ENCODE measurements at regions not wholly inside any gene's neighbourhood (a gene's known extent, or its start where the extent isn't known, plus 50 kb on each side); places are given as distances from the start of the nearest gene placed in this dataset.

DNA sequence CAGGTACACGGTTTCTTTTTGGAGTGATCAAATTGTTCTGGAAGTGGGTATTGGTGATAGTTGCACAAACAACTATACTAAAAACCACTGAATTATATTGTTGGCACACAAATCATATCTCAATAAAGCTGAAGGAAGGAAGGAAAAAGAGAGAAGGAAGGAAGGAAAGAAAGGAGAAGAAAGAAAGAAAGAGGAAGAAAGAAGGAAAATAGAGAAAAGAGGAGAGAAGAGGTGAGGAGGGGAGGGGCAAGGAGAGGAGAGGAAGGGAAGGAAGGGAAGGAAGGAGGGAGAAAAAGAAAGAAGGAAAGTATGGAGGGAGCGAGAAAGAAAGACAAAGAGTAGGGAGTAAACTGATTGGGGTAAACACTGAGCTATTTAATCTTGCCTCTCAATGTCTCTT is 77.9 kb upstream of the TSC22D2 start:
- TF ChIP-seq, protein P1, sequence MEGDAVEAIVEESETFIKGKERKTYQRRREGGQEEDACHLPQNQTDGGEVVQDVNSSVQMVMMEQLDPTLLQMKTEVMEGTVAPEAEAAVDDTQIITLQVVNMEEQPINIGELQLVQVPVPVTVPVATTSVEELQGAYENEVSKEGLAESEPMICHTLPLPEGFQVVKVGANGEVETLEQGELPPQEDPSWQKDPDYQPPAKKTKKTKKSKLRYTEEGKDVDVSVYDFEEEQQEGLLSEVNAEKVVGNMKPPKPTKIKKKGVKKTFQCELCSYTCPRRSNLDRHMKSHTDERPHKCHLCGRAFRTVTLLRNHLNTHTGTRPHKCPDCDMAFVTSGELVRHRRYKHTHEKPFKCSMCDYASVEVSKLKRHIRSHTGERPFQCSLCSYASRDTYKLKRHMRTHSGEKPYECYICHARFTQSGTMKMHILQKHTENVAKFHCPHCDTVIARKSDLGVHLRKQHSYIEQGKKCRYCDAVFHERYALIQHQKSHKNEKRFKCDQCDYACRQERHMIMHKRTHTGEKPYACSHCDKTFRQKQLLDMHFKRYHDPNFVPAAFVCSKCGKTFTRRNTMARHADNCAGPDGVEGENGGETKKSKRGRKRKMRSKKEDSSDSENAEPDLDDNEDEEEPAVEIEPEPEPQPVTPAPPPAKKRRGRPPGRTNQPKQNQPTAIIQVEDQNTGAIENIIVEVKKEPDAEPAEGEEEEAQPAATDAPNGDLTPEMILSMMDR (IDR thresholded peaks at IDR 0.05): no peak
- no peak for TF ChIP-seq POLR2A (IDR thresholded peaks at IDR 0.05)
